Vagina (tissue), 2 donors: ENCODE measurements at regions not wholly inside any gene's neighbourhood (a gene's known extent, or its start where the extent isn't known, plus 50 kb on each side); places are given as distances from the start of the nearest gene placed in this dataset.

ENCODE experiments used
- DNase-seq, 2 donors: peaks; one replicate each; pipeline ENCODE4 v3.0.0-alpha.2; 2017; ENCODE audit errors: extremely low spot score in 2 of 2
- H3K27ac ChIP-seq: fragments of 200-600 bp; sonication (generic); one replicate; pipeline ENCODE4 v1.5.1; 2019
- H3K27me3 ChIP-seq: fragments of 200-600 bp; sonication (generic); one replicate; pipeline ENCODE4 v1.5.1; 2019
- H3K36me3 ChIP-seq, 2 donors: fragments of 200-600 bp; sonication (generic); one replicate each; pipeline ENCODE4 v1.5.1; 2017 to 2019
- H3K4me1 ChIP-seq: fragments of 200-600 bp; sonication (generic); one replicate; pipeline ENCODE4 v1.5.1; 2019
- H3K4me3 ChIP-seq, 2 donors: fragments of 200-600 bp; sonication (generic); 1 replicate in 1 of 2; 2 replicates in 1 of 2; pipeline ENCODE4 v1.5.1; 2016 to 2019
- H3K9me3 ChIP-seq: fragments of 200-600 bp; sonication (generic); one replicate; pipeline ENCODE4 v1.5.1; 2019
- CTCF ChIP-seq, 3 experiments: fragments of 450-650 bp in 2 of 3; fragments of 200-600 bp in 1 of 3; sonication (generic) in 1 of 3; IDR thresholded peaks; one replicate each; pipeline ENCODE4 v1.5.1; 2017 to 2019; ENCODE audit warnings: antibody characterized with exemption in 3 of 3, mild to moderate bottlenecking in 2 of 3, moderate library complexity in 2 of 3
- POLR2A ChIP-seq, 2 donors: fragments of 450-650 bp; IDR thresholded peaks; one replicate each; pipeline ENCODE4 v1.6.1; 2017; ENCODE audit warnings: antibody characterized with exemption in 2 of 2, mild to moderate bottlenecking in 2 of 2, moderate library complexity in 2 of 2
- POLR2AphosphoS5 ChIP-seq, 2 donors: sonication (generic); formaldehyde crosslinking; IDR thresholded peaks; one replicate each; pipeline ENCODE4 v1.9.0; 2017; ENCODE audit warnings: antibody characterized with exemption in 2 of 2, mild to moderate bottlenecking in 2 of 2, low read depth in 1 of 2; ENCODE audit not compliant: insufficient read depth in 1 of 2
- intact Hi-C: fragments of 100-400 bp; cut with DNase I; formaldehyde crosslinking; loops from one replicate; pipeline ENCODE4 v1.15.1; 2023

GRCh38 chr5:167949435-167949834 lies 342.0 kb upstream of the WWC1 start:
- H3K4me3 ChIP-seq: no peak overlapping the region
- H3K9me3 ChIP-seq: no peaks in the 10 kb centered on the region
- TF ChIP-seq POLR2A (IDR thresholded peaks at IDR 0.05): no peak
- TF ChIP-seq POLR2AphosphoS5 (IDR thresholded peaks at IDR 0.05; ENCODE audit: insufficient read depth in 1 of 2, low read depth in 1 of 2): no peak
- TF ChIP-seq CTCF (IDR thresholded peaks at IDR 0.05): no peak
- H3K36me3 ChIP-seq: no peaks in the 10 kb centered on the region
- H3K27me3 ChIP-seq: no peaks in the 10 kb centered on the region
- intact Hi-C loops: no loop called here
- peaks cover 16% of the 10 kb centered on the region for H3K4me1 ChIP-seq
- DNase-seq: no peak
- H3K27ac ChIP-seq: no peak overlapping the region

GRCh38 chr5:167950126-167950721 lies 341.2 kb upstream of the WWC1 start:
- no peak for DNase-seq
- no peak overlapping the region for H3K27ac ChIP-seq
- H3K36me3 ChIP-seq: no peaks in the 10 kb centered on the region
- no peak for TF ChIP-seq POLR2AphosphoS5 (IDR thresholded peaks at IDR 0.05; ENCODE audit: insufficient read depth in 1 of 2, low read depth in 1 of 2)
- TF ChIP-seq CTCF (IDR thresholded peaks at IDR 0.05): no peak
- no peak for TF ChIP-seq POLR2A (IDR thresholded peaks at IDR 0.05)
- no peaks in the 10 kb centered on the region for H3K27me3 ChIP-seq
- H3K4me1 ChIP-seq: peaks cover 16% of the 10 kb centered on the region
- no peaks in the 10 kb centered on the region for H3K9me3 ChIP-seq
- H3K4me3 ChIP-seq: no peak overlapping the region
- intact Hi-C loops: no loop called here

- TF ChIP-seq POLR2A (IDR thresholded peaks at IDR 0.05) (no peak), CTCF (IDR thresholded peaks at IDR 0.05) (no peak), POLR2AphosphoS5 (IDR thresholded peaks at IDR 0.05; ENCODE audit: insufficient read depth in 1 of 2, low read depth in 1 of 2) (no peak)
- Histone ChIP-seq H3K27me3 (no peaks in the 10 kb centered on the region), H3K9me3 (no peaks in the 10 kb centered on the region), H3K4me3 (no peak overlapping the region), H3K36me3 (no peaks in the 10 kb centered on the region), H3K27ac (no peak overlapping the region), H3K4me1 (peaks cover 16% of the 10 kb centered on the region)
- no peak for DNase-seq
- intact Hi-C loops: no loop called here
These were observed 340.3 kb upstream of the WWC1 start for GRCh38 chr5:167951116-167951515.

GRCh38 chr5:167952278-167952995 lies 339.0 kb upstream of the WWC1 start:
- Histone ChIP-seq H3K4me1 (peaks cover 16% of the 10 kb centered on the region), H3K9me3 (no peaks in the 10 kb centered on the region), H3K27me3 (no peaks in the 10 kb centered on the region), H3K27ac (no peak overlapping the region), H3K36me3 (no peaks in the 10 kb centered on the region), H3K4me3 (no peak overlapping the region)
- intact Hi-C loops: no loop called here
- no peak for DNase-seq
- TF ChIP-seq POLR2AphosphoS5 (IDR thresholded peaks at IDR 0.05; ENCODE audit: insufficient read depth in 1 of 2, low read depth in 1 of 2): no peak
- TF ChIP-seq POLR2A (IDR thresholded peaks at IDR 0.05): no peak
- TF ChIP-seq CTCF (IDR thresholded peaks at IDR 0.05): no peak

GRCh38 chr5:167953151-167953798 lies 338.2 kb upstream of the WWC1 start:
- intact Hi-C loops: no loop called here
- Histone ChIP-seq H3K9me3 (no peaks in the 10 kb centered on the region), H3K4me3 (no peak overlapping the region), H3K36me3 (no peaks in the 10 kb centered on the region), H3K27ac (no peak overlapping the region), H3K4me1 (peaks cover 16% of the 10 kb centered on the region), H3K27me3 (no peaks in the 10 kb centered on the region)
- TF ChIP-seq POLR2A (IDR thresholded peaks at IDR 0.05) (no peak), POLR2AphosphoS5 (IDR thresholded peaks at IDR 0.05; ENCODE audit: insufficient read depth in 1 of 2, low read depth in 1 of 2) (no peak), CTCF (IDR thresholded peaks at IDR 0.05) (no peak)
- no peak for DNase-seq
